ENCODE measurements at regions not wholly inside any gene's neighbourhood (a gene's known extent, or its start where the extent isn't known, plus 50 kb on each side); places are given as distances from the start of the nearest gene placed in this dataset.

DNA sequence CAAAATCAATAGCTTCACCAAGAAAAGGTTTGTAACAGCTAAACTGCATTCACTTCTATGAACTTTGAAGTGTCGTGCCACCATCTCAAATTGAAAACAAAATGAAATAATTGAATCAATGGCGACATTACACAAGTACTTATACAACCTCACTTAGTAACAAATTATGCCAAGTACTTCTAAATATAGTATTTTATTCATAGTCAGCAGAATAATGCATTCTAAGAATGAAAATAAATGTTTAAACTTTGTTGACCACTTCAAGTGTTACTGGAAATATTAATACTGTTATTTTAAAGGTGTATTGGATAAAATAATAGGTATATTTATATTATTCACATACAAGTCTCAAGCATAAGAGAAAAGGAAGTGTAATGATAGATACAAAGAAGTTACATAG is 280.1 kb upstream of the HTR1E start:
- no peaks in the 10 kb centered on the region for H3K27me3 ChIP-seq (ENCODE audit: insufficient read depth in 3 of 3, low read length in 2 of 3)
- H3K4me1 ChIP-seq = no peaks in the 10 kb centered on the region
- 67 to 70% (median 69%) methylated on average over 2 of the region's 2 CpGs for WGBS, 3 donors
- intact Hi-C loops (cut with DNase I) = no loop called here
- TF ChIP-seq, protein P1, sequence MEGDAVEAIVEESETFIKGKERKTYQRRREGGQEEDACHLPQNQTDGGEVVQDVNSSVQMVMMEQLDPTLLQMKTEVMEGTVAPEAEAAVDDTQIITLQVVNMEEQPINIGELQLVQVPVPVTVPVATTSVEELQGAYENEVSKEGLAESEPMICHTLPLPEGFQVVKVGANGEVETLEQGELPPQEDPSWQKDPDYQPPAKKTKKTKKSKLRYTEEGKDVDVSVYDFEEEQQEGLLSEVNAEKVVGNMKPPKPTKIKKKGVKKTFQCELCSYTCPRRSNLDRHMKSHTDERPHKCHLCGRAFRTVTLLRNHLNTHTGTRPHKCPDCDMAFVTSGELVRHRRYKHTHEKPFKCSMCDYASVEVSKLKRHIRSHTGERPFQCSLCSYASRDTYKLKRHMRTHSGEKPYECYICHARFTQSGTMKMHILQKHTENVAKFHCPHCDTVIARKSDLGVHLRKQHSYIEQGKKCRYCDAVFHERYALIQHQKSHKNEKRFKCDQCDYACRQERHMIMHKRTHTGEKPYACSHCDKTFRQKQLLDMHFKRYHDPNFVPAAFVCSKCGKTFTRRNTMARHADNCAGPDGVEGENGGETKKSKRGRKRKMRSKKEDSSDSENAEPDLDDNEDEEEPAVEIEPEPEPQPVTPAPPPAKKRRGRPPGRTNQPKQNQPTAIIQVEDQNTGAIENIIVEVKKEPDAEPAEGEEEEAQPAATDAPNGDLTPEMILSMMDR (IDR thresholded peaks at IDR 0.05) = no peak
- H3K36me3 ChIP-seq (ENCODE audit: insufficient read depth in 1 of 2, low read depth in 1 of 2) = no peaks in the 10 kb centered on the region
- H3K4me3 ChIP-seq = no peak overlapping the region
- H3K9me3 ChIP-seq = no peaks in the 10 kb centered on the region
- DNase-seq = no peak
- H3K27ac ChIP-seq = no peak overlapping the region
- ATAC-seq = no peak

DNA sequence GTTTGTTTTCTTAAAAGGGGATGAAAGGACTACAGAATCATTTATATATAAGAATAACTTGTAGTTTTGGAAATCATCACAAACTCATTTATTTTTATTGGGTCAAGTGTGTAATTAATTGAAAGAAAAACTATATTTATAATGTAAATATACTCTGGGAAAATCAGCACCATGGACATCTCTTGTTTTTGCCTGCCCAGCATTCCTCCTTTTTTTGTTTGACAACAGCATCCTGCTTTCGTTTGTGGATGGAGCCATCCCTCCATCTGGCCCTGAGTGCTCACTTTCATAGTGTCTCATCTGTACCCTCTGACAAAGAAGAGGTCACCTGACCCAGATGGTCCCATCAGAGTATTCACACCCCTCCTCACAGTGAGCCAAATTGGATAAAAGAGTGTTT is 308.2 kb upstream of the HTR1E start:
- TF ChIP-seq, protein P1 (IDR thresholded peaks at IDR 0.05) = no peak
- ATAC-seq (no peak), DNase-seq (no peak)
- Histone ChIP-seq H3K27ac (no peak overlapping the region), H3K27me3 (ENCODE audit: insufficient read depth in 3 of 3, low read length in 2 of 3) (no peaks in the 10 kb centered on the region), H3K4me1 (no peaks in the 10 kb centered on the region), H3K9me3 (peaks cover 6% of the 10 kb centered on the region), H3K4me3 (no peak overlapping the region), H3K36me3 (ENCODE audit: insufficient read depth in 1 of 2, low read depth in 1 of 2) (no peaks in the 10 kb centered on the region)
- intact Hi-C loops (cut with DNase I) = no loop called here
- 12 to 37% (median 20%) methylated on average over 1 of the region's 1 CpG for WGBS, 3 donors

DNA sequence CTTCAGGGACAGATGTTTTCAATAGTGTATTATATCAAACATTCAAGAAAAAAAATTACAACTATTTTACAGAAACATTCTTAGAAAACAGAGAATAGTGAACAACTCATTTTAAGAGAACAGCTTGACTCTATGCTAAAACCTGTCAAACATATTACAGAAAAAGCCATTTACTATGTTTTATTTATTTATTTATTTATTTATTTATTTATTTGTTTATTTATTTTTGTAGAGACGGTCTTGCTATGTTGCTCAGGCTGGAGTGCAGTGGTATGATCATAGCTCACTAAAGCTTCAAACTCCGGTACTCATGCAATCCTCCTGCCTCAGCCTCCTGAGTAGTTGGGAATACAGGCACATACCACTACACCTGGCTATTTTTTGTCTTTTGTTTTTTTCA is 317.9 kb upstream of the HTR1E start:
- TF ChIP-seq, protein P1 (IDR thresholded peaks at IDR 0.05) = no peak
- H3K9me3 ChIP-seq = peaks cover 16% of the 10 kb centered on the region

GRCh38 chr6:86615299-86615698 is 322.0 kb upstream of the HTR1E start:
- Histone ChIP-seq H3K36me3 (ENCODE audit: insufficient read depth in 1 of 2, low read depth in 1 of 2) (no peaks in the 10 kb centered on the region), H3K27ac (no peak overlapping the region), H3K4me1 (no peaks in the 10 kb centered on the region), H3K27me3 (ENCODE audit: insufficient read depth in 3 of 3, low read length in 2 of 3) (no peaks in the 10 kb centered on the region), H3K4me3 (no peak overlapping the region), H3K9me3 (peaks cover 6% of the 10 kb centered on the region)
- no peak for ATAC-seq
- TF ChIP-seq, protein P1 (IDR thresholded peaks at IDR 0.05) = no peak
- WGBS, 3 donors = 53 to 63% (median 62%) methylated on average over 1 of the region's 1 CpG
- no peak for DNase-seq
- intact Hi-C loops (cut with DNase I) = no loop called here

More for the DNA sequence above, 317.9 kb upstream of the HTR1E start:
- no peak for ATAC-seq
- intact Hi-C loops (cut with DNase I) = no loop called here
- Histone ChIP-seq H3K4me3 (no peak overlapping the region), H3K27ac (no peak overlapping the region), H3K36me3 (ENCODE audit: insufficient read depth in 1 of 2, low read depth in 1 of 2) (no peaks in the 10 kb centered on the region), H3K27me3 (ENCODE audit: insufficient read depth in 3 of 3, low read length in 2 of 3) (no peaks in the 10 kb centered on the region), H3K4me1 (no peaks in the 10 kb centered on the region)
- no peak for DNase-seq
- WGBS, 3 donors = 86 to 92% (median 91%) methylated on average over 2 of the region's 2 CpGs

Measured in psoas muscle (tissue), 7 donors.